22Rv1 (cell line): ENCODE measurements at regions not wholly inside any gene's neighbourhood (a gene's known extent, or its start where the extent isn't known, plus 50 kb on each side); places are given as distances from the start of the nearest gene placed in this dataset.

Experiments used
- H3K27ac ChIP-seq: fragments of 450-650 bp; 2 replicates; pipeline ENCODE4 v1.5.1; 2017
- CTCF ChIP-seq: fragments of 450-650 bp; IDR thresholded peaks from 2 replicates; pipeline ENCODE4 v1.5.1; 2017; ENCODE audit warnings: mild to moderate bottlenecking
- ZFX ChIP-seq: fragments of 450-650 bp; IDR thresholded peaks from 2 replicates; pipeline ENCODE4 v1.6.1; 2017; ENCODE audit warnings: antibody characterized with exemption, borderline replicate concordance

DNA sequence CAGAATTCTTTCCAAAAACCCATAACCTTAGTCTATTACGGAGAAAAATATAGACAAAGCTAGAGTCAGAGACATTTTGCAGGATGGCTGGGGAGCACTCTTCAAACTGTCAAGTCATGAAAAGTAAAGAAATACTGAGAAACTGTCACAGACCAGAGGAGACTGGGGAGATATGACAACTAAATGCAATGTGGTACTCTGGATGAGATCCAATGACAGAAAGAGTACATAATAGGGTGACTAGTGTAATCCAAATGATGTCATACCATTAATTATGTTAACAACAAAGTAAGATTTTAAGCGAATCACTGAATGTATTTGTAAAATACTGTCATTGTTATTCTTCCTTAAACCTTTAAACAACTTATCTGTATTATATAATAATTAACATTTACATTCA, 393.8 kb downstream of the LIG4 start:
- no peak overlapping the region for H3K27ac ChIP-seq
- TF ChIP-seq CTCF = no peak
- no peak for TF ChIP-seq ZFX

GRCh38 chr13:107819071-107819470, 396.3 kb downstream of the LIG4 start:
- TF ChIP-seq ZFX = no peak
- no peak for TF ChIP-seq CTCF
- no peak overlapping the region for H3K27ac ChIP-seq

DNA sequence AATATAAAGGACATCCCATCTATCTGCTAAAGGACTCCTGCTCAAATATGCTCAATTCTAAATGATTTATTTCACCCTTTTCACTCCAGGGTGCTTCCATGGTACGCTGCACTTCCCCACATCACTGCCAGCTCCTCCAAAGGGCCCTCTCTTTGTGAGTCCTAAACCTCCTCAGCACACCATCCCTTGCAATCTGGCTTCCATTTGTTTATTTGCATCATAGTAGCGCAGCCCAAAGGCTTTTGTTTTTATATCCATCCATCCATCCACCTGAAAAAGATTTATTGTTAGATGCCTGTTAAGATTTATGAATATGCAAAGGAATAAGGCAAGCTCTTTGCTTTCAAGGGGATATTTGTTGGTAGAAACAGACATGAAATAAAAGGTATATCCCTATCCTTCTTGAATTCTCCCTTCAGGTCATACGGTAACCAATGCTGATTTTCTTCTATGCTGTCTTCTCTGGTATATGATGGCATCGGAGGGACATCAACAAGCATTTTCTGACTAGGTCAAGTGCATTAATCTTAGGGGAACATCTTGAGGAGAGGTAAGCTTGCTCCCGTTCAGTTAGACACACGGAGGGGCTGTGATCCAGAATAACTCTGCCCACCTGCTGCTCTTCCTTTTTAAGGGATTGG, 397.6 kb downstream of the LIG4 start:
- H3K27ac ChIP-seq = no peak overlapping the region
- TF ChIP-seq ZFX (no peak), CTCF (no peak)

- TF ChIP-seq CTCF = no peak
- no peak for TF ChIP-seq ZFX
- no peak overlapping the region for H3K27ac ChIP-seq
These were observed 403.3 kb downstream of the LIG4 start for GRCh38 chr13:107812014-107812412.

DNA sequence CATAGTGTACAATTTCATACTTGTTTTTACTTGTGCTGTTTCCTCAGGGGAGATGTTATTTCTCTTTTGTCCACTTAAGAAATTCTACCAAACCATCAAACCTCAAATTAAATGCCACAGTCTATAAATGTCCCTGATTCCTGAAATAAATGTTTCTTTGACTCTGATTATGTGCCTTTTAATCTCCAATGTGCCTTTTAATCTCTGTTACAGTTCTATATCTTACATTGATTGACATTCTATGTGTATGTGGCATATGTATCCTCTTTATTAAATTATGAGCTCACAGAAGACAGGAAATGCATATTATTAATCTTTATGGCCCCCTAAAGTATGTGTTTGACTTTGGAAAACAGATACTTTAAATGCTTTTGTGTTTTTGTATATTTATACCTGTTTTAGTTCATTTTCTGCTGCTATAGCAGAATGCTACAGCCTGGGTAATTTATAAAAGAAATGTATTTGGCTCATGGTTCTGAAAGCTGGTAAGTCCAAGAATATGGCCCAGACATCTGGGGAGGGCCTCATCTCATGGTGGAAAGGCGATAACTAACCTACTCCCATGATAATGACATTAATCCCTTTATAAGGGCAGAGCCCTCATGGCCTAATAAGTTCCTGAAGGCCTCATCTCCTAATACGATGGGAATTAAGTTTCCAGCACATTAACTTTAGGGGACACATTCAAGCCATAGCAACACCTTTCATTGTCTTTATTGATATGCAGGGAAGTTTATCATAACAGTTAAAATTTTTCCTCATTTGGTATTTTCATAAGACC, 403.9 kb downstream of the LIG4 start:
- no peak overlapping the region for H3K27ac ChIP-seq
- no peak for TF ChIP-seq ZFX
- TF ChIP-seq CTCF = no peak

DNA sequence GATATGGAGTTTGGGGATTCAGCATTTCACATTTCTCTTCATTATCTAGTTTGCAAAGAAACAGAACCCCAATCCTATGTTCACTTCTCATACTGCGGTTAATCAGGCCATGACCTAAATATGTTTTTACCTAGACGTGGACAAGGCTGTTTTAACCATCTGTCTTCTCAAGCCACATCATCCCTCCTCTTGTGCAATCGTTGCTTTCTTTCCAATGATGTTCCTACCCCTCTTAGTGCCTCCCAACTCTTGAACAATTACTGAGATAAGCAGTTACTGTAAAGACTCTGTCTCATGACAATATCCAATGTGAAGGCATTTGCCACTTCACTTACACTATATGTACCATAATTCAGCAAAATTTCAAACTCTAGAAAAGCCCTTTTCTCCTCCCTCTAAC, 406.2 kb downstream of the LIG4 start:
- no peak overlapping the region for H3K27ac ChIP-seq
- TF ChIP-seq ZFX (no peak), CTCF (no peak)

- H3K27ac ChIP-seq = no peak overlapping the region
These were observed 406.9 kb downstream of the LIG4 start for GRCh38 chr13:107808389-107808788.

More at GRCh38 chr13:107808389-107808788, 406.9 kb downstream of the LIG4 start:
- TF ChIP-seq CTCF (no peak), ZFX (no peak)
